Psoas muscle (tissue), 7 donors: ENCODE measurements at regions not wholly inside any gene's neighbourhood (a gene's known extent, or its start where the extent isn't known, plus 50 kb on each side); places are given as distances from the start of the nearest gene placed in this dataset.

Experiments
- ATAC-seq, 4 donors: fragments of 200-7000 bp; cut with Tn5 transposase; one replicate each; pipeline ENCODE4 v1.9.1; 2020; ENCODE audit warnings: moderate library complexity in 3 of 4, mild to moderate bottlenecking in 2 of 4
- DNase-seq, 2 donors: peaks; one replicate each; pipeline ENCODE4 v3.0.0-alpha.2; 2020
- H3K27ac ChIP-seq: fragments of 200-600 bp; one replicate; pipeline ENCODE4 v1.8.0; 2022
- H3K27me3 ChIP-seq, 3 donors: fragments of 200-600 bp in 1 of 3; one replicate each; pipeline versions ENCODE4 v1.6.1 to v1.8.0; 2013 to 2022; ENCODE audit warnings: low read length in 2 of 3, mild to moderate bottlenecking in 2 of 3, moderate library complexity in 1 of 3; ENCODE audit not compliant: insufficient read depth in 3 of 3
- H3K36me3 ChIP-seq, 2 donors: fragments of 200-600 bp in 1 of 2; one replicate each; pipeline versions ENCODE4 v1.6.1 to v1.8.0; 2013 to 2022; ENCODE audit warnings: low read depth in 1 of 2, mild to moderate bottlenecking in 1 of 2, moderate library complexity in 1 of 2; ENCODE audit not compliant: insufficient read depth in 1 of 2
- H3K4me1 ChIP-seq: fragments of 200-600 bp; one replicate; pipeline ENCODE4 v1.8.0; 2022
- H3K4me3 ChIP-seq: fragments of 200-600 bp; one replicate; pipeline ENCODE4 v1.8.0; 2022; ENCODE audit warnings: mild to moderate bottlenecking
- H3K9me3 ChIP-seq: fragments of 200-600 bp; one replicate; pipeline ENCODE4 v1.8.0; 2022
- CTCF ChIP-seq: fragments of 200-600 bp; IDR thresholded peaks from one replicate; pipeline ENCODE4 v1.8.0; 2022; ENCODE audit warnings: antibody characterized with exemption
- WGBS, 3 donors: extraction: QIAGEN DNeasy Blood & Tissue Kit; methylation state at CpG; one replicate each; pipeline versions ENCODE4 v1.1.6 to v1.1.7; 2013; 5-methylcytosine and 5-hydroxymethylcytosine counted together
- intact Hi-C, 2 donors: fragments of 100-400 bp; cut with DNase I; formaldehyde crosslinking; loops; one replicate each; pipeline versions ENCODE4 v1.11.0 to v1.14.2; 2022
- donor health status: healthy with polysubstance abuse.
- donor health status: DM: no; HTN: no; CAD: no; lungs with moderate emphysema.
- donor health status: Bipolar disorder and iron deficiency.
- donor health status: healthy.
- donor health status: DM: yes; HTN: yes; CAD: no.
- donor health status: DM: no; HTN: no; CAD: no.
- donor health status: DM: yes; HTN: yes; CAD: no.

GRCh38 chr1:198809247-198809646 lies 170.4 kb downstream of the PTPRC start:
- no peak overlapping the region for H3K4me3 ChIP-seq
- intact Hi-C loops, result no loop called here
- peaks cover 9% of the 10 kb centered on the region for H3K9me3 ChIP-seq
- H3K4me1 ChIP-seq, result no peaks in the 10 kb centered on the region
- no peak for ATAC-seq
- 53 to 77% (median 65%) methylated on average over 1 of the region's 1 CpG for WGBS, 3 donors
- H3K27me3 ChIP-seq, result no peaks in the 10 kb centered on the region
- H3K27ac ChIP-seq, result no peak overlapping the region
- no peak for DNase-seq
- TF ChIP-seq CTCF, result no peak
- no peaks in the 10 kb centered on the region for H3K36me3 ChIP-seq

GRCh38 chr1:198811449-198811848 lies 172.6 kb downstream of the PTPRC start:
- Histone ChIP-seq H3K27me3 (no peaks in the 10 kb centered on the region), H3K36me3 (no peaks in the 10 kb centered on the region), H3K9me3 (peaks cover 15% of the 10 kb centered on the region), H3K27ac (no peak overlapping the region), H3K4me3 (no peak overlapping the region), H3K4me1 (no peaks in the 10 kb centered on the region)
- TF ChIP-seq CTCF, result no peak
- intact Hi-C loops, result no loop called here
- WGBS, 3 donors, result 50 to 56% (median 55%) methylated on average over 3 of the region's 3 CpGs
- no peak for ATAC-seq
- DNase-seq, result no peak

- ATAC-seq (no peak), DNase-seq (no peak)
- no peak overlapping the region for H3K4me3 ChIP-seq
- H3K27me3 ChIP-seq, result no peaks in the 10 kb centered on the region
- no peaks in the 10 kb centered on the region for H3K9me3 ChIP-seq
- intact Hi-C loops, result no loop called here
- TF ChIP-seq CTCF, result no peak
- H3K27ac ChIP-seq, result no peak overlapping the region
- no peaks in the 10 kb centered on the region for H3K36me3 ChIP-seq
- no peaks in the 10 kb centered on the region for H3K4me1 ChIP-seq
- WGBS, 3 donors, result 85 to 94% (median 89%) methylated on average over 1 of the region's 1 CpG
Observed at GRCh38 chr1:198823626-198824025, 184.8 kb downstream of the PTPRC start.

GRCh38 chr1:198825254-198825653 lies 186.4 kb downstream of the PTPRC start:
- Histone ChIP-seq H3K4me3 (no peak overlapping the region), H3K9me3 (no peaks in the 10 kb centered on the region), H3K27me3 (no peaks in the 10 kb centered on the region), H3K27ac (no peak overlapping the region), H3K4me1 (no peaks in the 10 kb centered on the region), H3K36me3 (no peaks in the 10 kb centered on the region)
- WGBS, 3 donors, result 91 to 97% (median 94%) methylated on average over 1 of the region's 1 CpG
- no peak for ATAC-seq
- no peak for DNase-seq
- intact Hi-C loops, result no loop called here
- no peak for TF ChIP-seq CTCF

- H3K4me1 ChIP-seq, result no peaks in the 10 kb centered on the region
Observed at GRCh38 chr1:198829356-198829755, 190.5 kb downstream of the PTPRC start.

More at GRCh38 chr1:198829356-198829755, 190.5 kb downstream of the PTPRC start:
- DNase-seq (no peak), ATAC-seq (no peak)
- Histone ChIP-seq H3K27ac (no peak overlapping the region), H3K27me3 (no peaks in the 10 kb centered on the region), H3K36me3 (no peaks in the 10 kb centered on the region), H3K9me3 (no peaks in the 10 kb centered on the region), H3K4me3 (no peak overlapping the region)
- TF ChIP-seq CTCF, result no peak
- 75 to 84% (median 78%) methylated on average over 2 of the region's 2 CpGs for WGBS, 3 donors
- intact Hi-C loops, result no loop called here
